Kidney glomerular epithelial cell (primary cell): ENCODE measurements at regions not wholly inside any gene's neighbourhood (a gene's known extent, or its start where the extent isn't known, plus 50 kb on each side); places are given as distances from the start of the nearest gene placed in this dataset.
"Not testable (repeated sequence)": the region's sequence is repeated elsewhere in the genome, so short reads cannot be mapped to it uniquely, and the experiment has no call there.

Source experiments
- DNase-seq: peaks from one replicate; lab custom pipeline; 2025; lab: John Stamatoyannopoulos, UW

GRCh38 chr3:8356066-8356465 is 145.6 kb upstream of the LMCD1 start:
- DNase-seq: not testable (repeated sequence)

DNA sequence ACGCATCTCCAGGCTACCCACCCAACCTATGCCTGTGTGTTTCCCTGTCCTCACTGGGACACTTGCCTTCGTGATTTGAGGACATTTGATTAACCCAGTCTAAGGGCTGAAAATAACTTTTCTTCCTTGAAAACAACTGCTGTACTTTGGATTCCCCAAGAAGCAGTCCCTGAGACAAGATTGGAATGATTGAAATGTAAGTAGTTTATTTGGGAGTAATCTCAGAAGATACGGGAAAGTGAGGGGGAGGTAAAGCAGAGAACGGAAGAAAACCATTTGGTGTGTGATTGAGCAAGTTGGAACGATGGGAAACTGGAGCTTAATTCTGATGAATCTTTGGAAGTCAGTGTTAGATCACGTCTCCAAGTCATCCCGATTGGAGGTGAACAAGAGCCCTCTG is 143.8 kb upstream of the LMCD1 start:
- no peak for DNase-seq

GRCh38 chr3:8359133-8359532 is 142.5 kb upstream of the LMCD1 start:
- DNase-seq: no peak

GRCh38 chr3:8363200-8363599 is 138.4 kb upstream of the LMCD1 start:
- DNase-seq: no peak

- DNase-seq: no peak
These were observed 136.1 kb upstream of the LMCD1 start for GRCh38 chr3:8365541-8365940.

DNA sequence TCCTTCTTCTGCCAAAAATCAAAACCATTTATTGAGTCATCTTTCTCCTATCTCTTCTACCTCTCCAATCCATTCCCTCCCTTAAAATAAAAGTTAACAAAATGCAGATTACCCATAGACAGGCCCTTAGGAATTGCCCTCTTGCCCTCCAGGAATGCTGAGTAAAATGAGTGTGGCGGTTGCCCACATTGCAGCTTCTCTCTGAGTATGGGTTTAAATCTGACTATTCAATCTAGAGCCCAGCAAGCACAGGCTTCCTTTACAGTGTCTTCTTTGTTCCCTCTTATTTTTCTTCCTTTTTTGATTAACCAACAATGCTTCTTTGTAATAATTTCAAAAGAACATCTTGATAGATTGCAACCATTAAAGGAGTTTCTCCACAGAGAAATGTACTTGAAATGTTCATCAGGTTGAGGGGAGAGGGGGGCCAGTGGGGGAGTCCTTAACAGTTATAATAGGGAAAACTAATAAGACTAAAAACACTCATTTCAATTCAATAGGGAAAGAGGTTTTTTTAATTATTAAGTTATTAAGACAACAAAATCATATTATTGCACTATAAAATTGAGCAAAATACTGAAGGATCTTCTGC is 135.3 kb upstream of the LMCD1 start:
- no peak for DNase-seq

DNA sequence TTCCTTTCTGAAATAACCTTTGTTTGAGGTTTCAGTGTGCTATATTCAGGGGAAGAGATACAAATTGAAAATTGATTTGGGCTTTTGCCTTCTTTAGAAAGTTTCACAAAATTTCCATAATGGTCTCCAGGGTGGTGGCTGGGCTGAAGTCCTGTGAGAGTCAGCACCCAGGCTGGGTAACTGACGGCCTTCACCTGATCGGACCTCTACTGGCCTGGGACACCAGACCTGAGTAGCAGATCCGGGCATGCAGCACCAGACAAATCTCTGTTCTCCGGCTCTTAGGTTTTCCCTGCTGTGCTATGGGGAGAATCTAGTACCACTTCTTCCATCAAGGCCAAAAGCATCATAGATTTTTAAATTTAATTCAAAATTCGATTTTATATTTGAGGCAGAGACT is 133.0 kb upstream of the LMCD1 start:
- no peak for DNase-seq

DNA sequence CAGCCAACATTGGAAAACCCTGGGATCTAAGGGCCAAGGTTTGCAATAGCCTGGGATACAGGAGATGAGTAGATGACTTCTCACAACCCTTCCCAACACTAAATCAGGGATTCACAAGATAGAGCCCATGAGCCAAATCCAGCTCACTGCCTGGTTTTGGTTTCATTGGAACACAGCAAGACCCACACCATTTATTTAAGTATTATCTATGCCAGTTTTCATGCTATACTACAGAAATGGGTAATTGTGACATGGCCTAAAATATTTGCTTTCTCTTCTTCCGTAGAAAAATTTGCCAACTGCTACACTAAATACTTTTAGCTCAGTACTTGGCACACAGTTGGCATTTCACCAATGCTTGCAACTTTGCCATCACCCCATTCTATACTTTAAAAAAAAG is 132.0 kb upstream of the LMCD1 start:
- no peak for DNase-seq

DNA sequence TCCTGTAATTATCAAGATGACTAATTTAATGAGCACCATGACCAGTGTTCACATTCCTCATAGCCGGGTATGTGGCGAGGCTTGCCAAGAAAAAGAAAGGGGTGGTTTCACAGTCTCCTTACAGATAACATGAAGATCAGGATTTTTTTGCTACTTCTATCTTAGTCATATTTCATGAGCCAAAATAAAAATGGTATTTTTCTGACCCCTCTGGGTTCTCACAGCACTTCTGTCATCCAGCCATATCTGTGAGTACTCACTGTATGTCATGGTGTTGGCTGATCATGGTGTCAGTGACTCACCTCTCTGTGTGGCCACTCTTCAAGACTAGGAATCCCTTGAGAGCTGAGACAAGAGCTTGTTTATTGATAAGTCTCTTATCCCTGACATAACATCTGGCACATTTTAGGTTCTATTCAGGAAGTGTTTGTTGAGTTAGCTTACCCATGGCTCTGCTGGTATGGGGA is 130.5 kb upstream of the LMCD1 start:
- peak; percentile 72 for DNase-seq

GRCh38 chr3:8371960-8372463 is 129.6 kb upstream of the LMCD1 start:
- DNase-seq: no peak

DNA sequence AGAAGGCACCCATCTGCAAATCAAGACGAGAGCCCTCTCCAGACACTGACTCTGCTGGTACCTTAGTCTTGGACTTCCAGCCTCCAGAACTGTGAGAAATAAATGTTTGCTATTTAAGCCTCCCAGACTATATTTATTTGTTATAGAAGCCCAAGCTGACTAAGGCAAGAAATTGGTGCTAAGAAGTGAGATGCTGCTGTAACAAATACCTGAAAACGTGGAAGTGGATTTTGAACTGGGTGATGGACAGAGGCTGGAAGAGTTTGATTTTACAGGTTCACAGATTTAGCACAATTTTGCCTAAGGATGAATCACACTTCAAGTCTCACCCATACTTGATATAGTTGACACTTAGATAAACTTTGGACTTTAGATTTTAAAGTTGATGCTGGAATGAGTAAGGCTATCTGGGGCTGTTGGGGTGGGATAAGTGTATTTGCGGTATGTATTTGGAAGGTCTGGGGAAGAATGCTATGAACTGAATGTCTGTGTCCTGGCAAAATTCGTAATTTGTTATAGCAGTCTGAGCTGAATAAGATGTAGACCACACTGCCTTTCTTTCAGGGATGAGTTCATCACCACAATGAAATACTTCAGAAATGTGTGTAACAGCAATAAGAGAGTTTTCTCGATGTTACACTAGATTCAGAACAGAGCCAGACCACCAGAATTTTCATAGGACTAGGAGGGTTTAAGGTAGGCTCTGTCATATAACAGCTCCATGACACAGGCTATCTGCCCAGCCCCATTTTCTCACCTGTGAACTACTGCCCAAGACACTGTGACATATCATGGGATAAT is 120.5 kb upstream of the LMCD1 start:
- DNase-seq: no peak

DNA sequence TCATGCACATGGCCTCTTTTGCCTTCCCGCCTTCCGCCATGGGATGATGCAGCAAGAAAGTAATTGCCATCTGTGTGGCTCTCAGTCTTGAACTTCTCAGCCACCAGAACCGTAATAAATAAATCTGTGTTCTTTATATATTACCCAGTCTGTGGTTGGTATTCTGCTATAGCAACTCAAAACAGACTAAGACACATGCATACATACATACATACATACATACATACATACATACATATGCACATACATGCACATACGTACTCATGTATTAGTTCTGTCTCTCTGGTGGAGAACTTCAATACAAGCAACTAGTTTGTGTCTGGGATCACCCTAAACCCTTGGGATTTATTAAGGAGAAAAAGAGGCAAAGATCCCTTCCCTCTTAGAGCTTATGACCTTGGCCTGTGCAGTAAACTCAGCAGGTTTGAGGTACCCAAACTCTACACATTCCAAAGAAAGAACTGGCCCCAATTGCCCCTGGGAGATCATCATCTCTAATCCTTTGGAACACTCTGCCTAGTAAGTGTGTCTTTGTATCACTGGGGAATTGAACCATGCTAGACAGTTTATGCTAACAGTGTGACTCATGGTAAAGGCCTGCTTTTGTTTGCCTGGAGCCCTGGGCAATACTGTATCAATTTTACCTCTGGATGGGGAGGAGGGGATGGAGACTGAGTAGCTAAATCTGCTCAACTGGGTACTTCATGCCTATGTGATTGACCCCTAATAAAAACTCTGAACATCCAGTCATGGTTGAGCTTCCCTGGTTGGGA is 115.6 kb upstream of the LMCD1 start:
- DNase-seq: peak; percentile 46

DNA sequence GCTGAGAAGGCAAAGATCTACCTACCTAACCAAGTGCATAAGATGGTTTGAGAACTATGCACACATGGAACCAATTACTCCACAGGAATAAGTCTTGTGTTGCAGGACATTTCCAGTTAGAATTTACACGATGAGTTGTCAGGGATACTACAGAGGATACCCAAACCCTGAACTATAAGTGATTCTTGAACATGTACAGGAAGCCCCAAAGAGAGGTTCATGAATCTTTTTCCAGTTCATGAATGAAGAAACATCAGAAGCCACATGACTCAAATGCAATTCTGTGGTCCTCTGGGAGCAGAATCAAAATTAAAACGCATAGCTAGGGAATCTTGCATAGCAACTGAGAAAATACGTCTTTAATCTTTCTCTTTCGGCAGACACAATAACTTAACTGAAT is 114.1 kb upstream of the LMCD1 start:
- no peak for DNase-seq

- no peak for DNase-seq
These were observed 101.9 kb upstream of the LMCD1 start for GRCh38 chr3:8399686-8400085.

DNA sequence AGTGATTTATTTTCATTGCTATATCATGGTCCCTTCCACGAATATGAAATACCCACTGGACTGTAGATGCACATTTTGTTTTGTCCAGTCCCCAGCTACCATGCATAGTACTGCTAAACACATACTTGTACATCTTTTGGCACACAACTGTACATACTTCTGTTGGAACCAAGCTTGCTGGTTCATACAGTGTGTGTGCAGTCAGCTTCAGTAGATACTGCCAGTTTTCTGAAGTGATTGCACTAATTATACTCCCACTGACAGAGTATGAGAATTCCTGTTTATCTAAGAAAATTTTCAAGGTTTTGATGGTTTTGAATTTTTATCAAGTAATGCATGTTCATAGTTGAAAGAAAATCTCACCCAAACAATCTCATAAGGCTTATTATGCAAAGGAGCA is 100.7 kb upstream of the LMCD1 start:
- no peak for DNase-seq

GRCh38 chr3:8403996-8404395 is 97.6 kb upstream of the LMCD1 start:
- no peak for DNase-seq

DNA sequence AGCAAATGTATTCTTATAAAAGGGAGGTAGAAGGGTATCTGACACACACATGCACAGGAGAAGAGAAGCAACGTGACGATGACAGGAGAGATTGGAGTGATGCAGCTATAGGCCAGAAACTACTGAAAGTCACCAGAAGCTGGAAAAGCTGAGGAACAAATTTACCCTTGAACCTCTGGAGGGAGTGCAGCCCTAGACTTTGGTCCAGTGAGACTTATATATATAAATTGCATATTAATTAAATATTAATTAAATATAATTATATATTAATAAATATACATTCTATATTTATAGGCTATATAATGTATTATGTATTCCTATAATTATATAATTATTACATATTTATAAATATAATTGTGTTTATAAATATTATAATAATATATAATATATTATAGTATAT is 96.5 kb upstream of the LMCD1 start:
- no peak for DNase-seq

GRCh38 chr3:8406479-8406878 is 95.1 kb upstream of the LMCD1 start:
- no peak for DNase-seq

DNA sequence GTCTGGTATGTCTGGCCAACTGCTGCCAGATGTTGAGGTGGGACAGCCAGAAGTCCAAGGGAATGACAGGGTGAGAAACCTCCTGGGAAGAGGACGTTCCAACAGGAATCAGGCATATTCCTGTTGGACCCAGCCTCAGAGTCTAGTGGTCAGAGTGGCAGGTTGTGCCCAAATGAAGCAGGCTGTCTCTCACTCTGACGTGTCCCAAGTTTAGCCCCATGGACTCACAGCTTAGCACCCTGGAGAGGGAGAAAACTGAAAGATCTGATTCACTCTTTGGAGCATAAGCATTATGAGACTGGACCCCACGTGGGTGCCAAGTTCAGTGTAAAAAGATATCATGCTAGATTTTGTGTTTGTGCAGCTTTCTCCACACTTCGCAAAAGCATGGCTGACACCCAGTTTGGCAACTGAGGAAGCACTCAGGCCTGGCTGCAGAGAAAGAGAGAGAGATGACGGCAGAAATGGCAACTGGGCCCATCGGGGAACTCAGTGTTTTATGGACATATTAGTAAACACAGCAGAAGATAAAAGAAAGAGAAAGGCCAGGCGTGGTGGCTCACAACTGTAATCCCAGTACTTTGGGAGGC is 88.2 kb upstream of the LMCD1 start:
- no peak for DNase-seq

DNA sequence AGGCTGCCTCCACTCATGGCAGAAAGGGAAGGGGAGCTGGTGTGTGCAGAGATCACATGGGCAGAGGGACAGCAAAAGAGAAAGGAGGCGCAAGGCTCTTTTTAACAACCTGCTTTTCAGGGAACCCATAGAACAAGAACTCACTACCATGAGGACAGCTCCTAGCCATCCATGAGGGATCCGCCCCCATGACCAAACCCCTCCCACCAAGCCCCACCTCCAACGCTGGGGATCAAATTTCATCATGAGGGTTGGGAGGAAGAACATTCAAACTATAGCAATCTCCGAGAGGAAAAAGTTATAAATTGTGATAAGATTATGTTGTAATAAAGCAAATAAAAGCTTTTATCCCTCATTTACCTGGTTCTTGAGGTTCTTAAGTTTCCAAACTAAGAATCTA is 84.7 kb upstream of the LMCD1 start:
- peak; percentile 41 for DNase-seq

DNA sequence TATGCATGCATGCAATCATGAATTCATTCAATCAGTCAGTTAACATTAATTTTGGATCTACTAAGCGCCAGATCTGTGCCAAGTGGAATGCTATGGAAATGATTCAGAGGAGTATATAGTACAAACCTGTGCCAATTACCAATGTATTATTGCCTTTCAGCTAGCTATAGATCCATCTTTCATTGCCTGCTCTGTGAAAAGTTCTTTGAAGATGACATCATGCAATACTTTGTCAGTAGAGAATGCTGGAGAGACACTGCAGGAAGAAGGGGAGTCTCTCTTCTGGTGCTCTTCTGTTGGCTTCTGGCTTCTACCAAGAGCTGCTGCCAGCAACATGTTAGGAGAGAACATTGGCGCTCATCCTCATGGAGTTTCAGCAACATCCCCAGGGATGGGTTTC is 81.0 kb upstream of the LMCD1 start:
- DNase-seq: no peak

DNA sequence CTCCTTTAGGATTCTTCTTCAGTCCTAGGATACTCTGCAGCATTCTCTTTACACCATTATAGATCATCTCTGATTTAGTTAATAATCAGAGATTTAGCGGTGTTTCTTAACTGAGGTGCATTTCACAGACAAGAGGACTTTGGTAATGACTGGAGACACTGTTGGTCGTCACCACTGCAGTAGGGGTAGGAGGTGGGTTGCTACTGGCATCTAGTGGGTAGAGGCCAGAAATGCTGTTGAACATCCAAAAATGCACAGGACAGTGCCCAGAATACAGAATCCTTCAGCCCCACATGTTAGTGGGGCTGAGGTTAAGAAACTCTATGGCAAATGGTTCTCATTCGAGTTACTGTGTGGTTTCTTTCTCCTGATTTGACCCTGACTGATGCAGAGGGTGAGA is 80.4 kb upstream of the LMCD1 start:
- no peak for DNase-seq

- no peak for DNase-seq
These were observed 79.9 kb upstream of the LMCD1 start for GRCh38 chr3:8421711-8422110.
